ENCODE measurements at regions not wholly inside any gene's neighbourhood (a gene's known extent, or its start where the extent isn't known, plus 50 kb on each side); places are given as distances from the start of the nearest gene placed in this dataset.

DNA sequence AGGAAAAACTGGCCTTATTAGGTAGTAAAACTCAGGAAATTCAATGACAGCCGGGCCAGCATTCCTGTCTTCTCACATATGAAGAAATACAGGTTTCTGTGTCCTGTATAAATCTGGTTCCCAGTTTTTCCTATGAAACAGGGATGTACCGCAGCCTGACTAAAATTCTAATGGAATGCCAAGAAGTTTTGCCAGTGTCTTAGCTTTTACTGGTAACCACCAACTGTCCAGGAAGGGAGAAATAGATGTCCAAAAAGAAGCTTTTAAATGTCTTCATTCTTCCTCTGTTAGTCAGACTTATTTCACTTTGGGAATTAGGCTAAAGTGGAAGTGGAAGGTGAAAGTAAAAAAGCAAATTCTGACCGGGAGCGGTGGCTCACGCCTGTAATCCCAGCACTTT, 108.0 kb upstream of the TBL1X start:
- H3K4me3 ChIP-seq (ENCODE audit: control insufficient read depth in 2 of 3, extremely low read depth in 1 of 3, insufficient read depth in 2 of 3, low read depth in 1 of 3, low read length in 3 of 3), result no peak overlapping the region
- DNase-seq (ENCODE audit: low read depth, low spot score) (no peak), FAIRE-seq (no peak)
- no peaks in the 10 kb centered on the region for H3K4me1 ChIP-seq (ENCODE audit: control insufficient read depth, extremely low read depth, insufficient read depth, low read length)
- no peak overlapping the region for H3K27ac ChIP-seq (ENCODE audit: control insufficient read depth, insufficient read depth, low read length)
- no peak for TF ChIP-seq EZH2 (IDR thresholded peaks at IDR 0.05; ENCODE audit: low read length)
- TF ChIP-seq, protein P1, sequence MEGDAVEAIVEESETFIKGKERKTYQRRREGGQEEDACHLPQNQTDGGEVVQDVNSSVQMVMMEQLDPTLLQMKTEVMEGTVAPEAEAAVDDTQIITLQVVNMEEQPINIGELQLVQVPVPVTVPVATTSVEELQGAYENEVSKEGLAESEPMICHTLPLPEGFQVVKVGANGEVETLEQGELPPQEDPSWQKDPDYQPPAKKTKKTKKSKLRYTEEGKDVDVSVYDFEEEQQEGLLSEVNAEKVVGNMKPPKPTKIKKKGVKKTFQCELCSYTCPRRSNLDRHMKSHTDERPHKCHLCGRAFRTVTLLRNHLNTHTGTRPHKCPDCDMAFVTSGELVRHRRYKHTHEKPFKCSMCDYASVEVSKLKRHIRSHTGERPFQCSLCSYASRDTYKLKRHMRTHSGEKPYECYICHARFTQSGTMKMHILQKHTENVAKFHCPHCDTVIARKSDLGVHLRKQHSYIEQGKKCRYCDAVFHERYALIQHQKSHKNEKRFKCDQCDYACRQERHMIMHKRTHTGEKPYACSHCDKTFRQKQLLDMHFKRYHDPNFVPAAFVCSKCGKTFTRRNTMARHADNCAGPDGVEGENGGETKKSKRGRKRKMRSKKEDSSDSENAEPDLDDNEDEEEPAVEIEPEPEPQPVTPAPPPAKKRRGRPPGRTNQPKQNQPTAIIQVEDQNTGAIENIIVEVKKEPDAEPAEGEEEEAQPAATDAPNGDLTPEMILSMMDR (optimal IDR thresholded peaks at IDR 0.05 in 1 of 3, IDR thresholded peaks at IDR 0.05 in 1 of 3, conservative IDR thresholded peaks at IDR 0.05 in 1 of 3; ENCODE audit: extremely low read depth in 1 of 3, insufficient read depth in 2 of 3, low read length in 3 of 3), result no peak
- H3K36me3 ChIP-seq (ENCODE audit: control insufficient read depth in 2 of 2, extremely low read depth in 1 of 2, insufficient read depth in 2 of 2, low read length in 2 of 2), result no peaks in the 10 kb centered on the region
- H4K20me1 ChIP-seq (ENCODE audit: control insufficient read depth, extremely low read depth, insufficient read depth, low read length), result no peaks in the 10 kb centered on the region
- no peak overlapping the region for H2AFZ ChIP-seq (ENCODE audit: control insufficient read depth, low read length)
- H3K9ac ChIP-seq (ENCODE audit: control insufficient read depth, extremely low read depth, insufficient read depth, low read length), result no peak overlapping the region
- H3K27me3 ChIP-seq (ENCODE audit: control insufficient read depth, extremely low read depth, insufficient read depth, low read length), result peaks cover 36% of the 10 kb centered on the region
- no peak overlapping the region for H3K4me2 ChIP-seq (ENCODE audit: control insufficient read depth, extremely low read depth, insufficient read depth, low read depth, low read length)
- H3K79me2 ChIP-seq (ENCODE audit: control insufficient read depth, insufficient read depth, low read length), result no peaks in the 10 kb centered on the region
- no peaks in the 10 kb centered on the region for H3K9me1 ChIP-seq (ENCODE audit: control insufficient read depth, extremely low read depth, insufficient read depth, low read length)
- no peaks in the 10 kb centered on the region for H3K9me3 ChIP-seq (ENCODE audit: control insufficient read depth, low read depth, low read length)
- dilution Hi-C loops (cut with MboI; ENCODE audit: extremely low pct_ligation_motif_present, low sequenced_read_pairs), result no loop called here

DNA sequence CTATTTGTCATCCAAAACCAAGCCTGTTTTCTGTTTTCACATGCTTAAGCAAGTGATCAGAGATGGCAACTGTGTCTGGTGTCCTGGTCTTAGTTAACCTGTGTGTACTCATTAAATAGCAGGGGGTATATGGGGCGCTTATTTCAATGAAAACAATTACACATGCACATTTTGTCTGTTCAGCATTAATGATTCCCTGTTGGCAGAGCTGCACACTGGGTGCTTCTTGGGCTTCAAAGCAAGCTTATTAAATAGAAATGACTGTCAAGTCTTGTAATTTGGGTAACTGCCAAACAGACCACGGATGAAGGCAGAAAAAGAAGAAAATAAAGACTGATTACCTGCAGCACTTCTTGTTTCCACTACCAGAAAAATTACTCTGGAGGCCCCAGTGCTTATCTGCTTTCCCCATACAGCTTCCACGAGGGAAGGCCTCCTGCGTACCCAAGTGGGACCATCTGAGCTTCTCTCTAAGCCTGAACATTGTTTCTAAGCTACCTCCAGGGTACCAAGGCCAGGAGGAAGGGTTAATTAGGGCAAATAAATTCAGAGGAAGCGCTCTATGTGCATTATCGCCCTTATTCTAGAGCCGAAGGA, 107.2 kb upstream of the TBL1X start:
- no peak for DNase-seq (ENCODE audit: low read depth, low spot score)
- H2AFZ ChIP-seq (ENCODE audit: control insufficient read depth, low read length), result no peak overlapping the region
- no peak for FAIRE-seq
- TF ChIP-seq, protein P1 (optimal IDR thresholded peaks at IDR 0.05 in 1 of 3, IDR thresholded peaks at IDR 0.05 in 1 of 3, conservative IDR thresholded peaks at IDR 0.05 in 1 of 3; ENCODE audit: extremely low read depth in 1 of 3, insufficient read depth in 2 of 3, low read length in 3 of 3), result no peak
- no peak for TF ChIP-seq EZH2 (IDR thresholded peaks at IDR 0.05; ENCODE audit: low read length)
- H3K27me3 ChIP-seq (ENCODE audit: control insufficient read depth, extremely low read depth, insufficient read depth, low read length), result peaks cover 35% of the 10 kb centered on the region
- H3K9me3 ChIP-seq (ENCODE audit: control insufficient read depth, low read depth, low read length), result no peaks in the 10 kb centered on the region
- H3K9ac ChIP-seq (ENCODE audit: control insufficient read depth, extremely low read depth, insufficient read depth, low read length), result no peak overlapping the region
- H3K4me2 ChIP-seq (ENCODE audit: control insufficient read depth, extremely low read depth, insufficient read depth, low read depth, low read length), result no peak overlapping the region
- dilution Hi-C loops (cut with MboI; ENCODE audit: extremely low pct_ligation_motif_present, low sequenced_read_pairs), result no loop called here
- no peaks in the 10 kb centered on the region for H3K79me2 ChIP-seq (ENCODE audit: control insufficient read depth, insufficient read depth, low read length)
- no peaks in the 10 kb centered on the region for H3K9me1 ChIP-seq (ENCODE audit: control insufficient read depth, extremely low read depth, insufficient read depth, low read length)
- no peak overlapping the region for H3K27ac ChIP-seq (ENCODE audit: control insufficient read depth, insufficient read depth, low read length)
- no peaks in the 10 kb centered on the region for H4K20me1 ChIP-seq (ENCODE audit: control insufficient read depth, extremely low read depth, insufficient read depth, low read length)
- H3K4me3 ChIP-seq (ENCODE audit: control insufficient read depth in 2 of 3, extremely low read depth in 1 of 3, insufficient read depth in 2 of 3, low read depth in 1 of 3, low read length in 3 of 3), result no peak overlapping the region
- H3K36me3 ChIP-seq (ENCODE audit: control insufficient read depth in 2 of 2, extremely low read depth in 1 of 2, insufficient read depth in 2 of 2, low read length in 2 of 2), result no peaks in the 10 kb centered on the region
- no peaks in the 10 kb centered on the region for H3K4me1 ChIP-seq (ENCODE audit: control insufficient read depth, extremely low read depth, insufficient read depth, low read length)

Measured in keratinocyte (primary cell).